ENCODE measurements at regions not wholly inside any gene's neighbourhood (a gene's known extent, or its start where the extent isn't known, plus 50 kb on each side); places are given as distances from the start of the nearest gene placed in this dataset.
"Not testable (repeated sequence)": the region's sequence is repeated elsewhere in the genome, so short reads cannot be mapped to it uniquely, and the experiment has no call there.

- DNase-seq (ENCODE audit: low read depth): no peak
Observed at GRCh38 chr3:139134678-139135372, 90.1 kb upstream of the PRR23C start.

- DNase-seq (ENCODE audit: low read depth): no peak
Observed at GRCh38 chr3:139135657-139136056, 91.0 kb upstream of the PRR23C start.

DNA sequence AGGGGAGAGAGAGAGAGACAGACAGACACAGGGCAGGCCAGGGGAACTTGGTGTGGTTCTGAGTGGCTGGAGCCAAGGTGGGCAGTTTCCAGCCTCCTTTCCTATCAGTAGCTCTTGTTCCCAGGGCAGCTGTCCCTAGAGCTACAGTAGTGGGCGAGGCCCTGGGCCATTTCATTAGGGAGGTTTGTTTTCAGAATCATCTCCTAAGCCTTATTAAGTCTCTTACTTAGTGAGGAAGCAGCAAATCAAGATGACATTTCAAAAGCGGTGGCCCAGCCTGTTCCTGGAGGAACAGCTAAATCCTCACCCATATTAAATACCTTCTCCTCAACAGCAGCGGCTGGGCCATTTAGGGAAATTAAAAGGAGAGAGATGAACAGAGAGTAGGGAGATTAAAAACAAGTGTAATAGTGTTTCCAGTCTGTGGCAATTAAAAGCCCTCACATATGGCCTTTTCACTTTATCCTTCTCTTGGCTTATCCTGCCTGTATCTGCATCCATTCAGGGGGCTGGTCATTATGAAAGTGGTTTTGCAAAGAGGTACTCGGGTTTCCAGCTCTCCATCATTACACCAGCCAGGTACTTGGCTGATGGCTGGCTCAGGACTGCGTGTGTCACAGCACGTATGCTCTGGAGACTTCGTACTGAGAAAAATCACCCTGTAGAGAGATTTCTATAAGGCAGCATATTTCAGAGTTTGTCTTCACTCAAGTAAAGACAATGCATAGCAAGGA is 91.9 kb upstream of the PRR23C start:
- DNase-seq (ENCODE audit: low read depth): no peak

- no peak for DNase-seq (ENCODE audit: low read depth)
Observed at GRCh38 chr3:139140553-139140952, 95.9 kb upstream of the PRR23C start.

GRCh38 chr3:139145980-139146379 is 101.3 kb upstream of the PRR23C start:
- not testable (repeated sequence) for DNase-seq (ENCODE audit: low read depth)

GRCh38 chr3:139151530-139151929 is 106.8 kb upstream of the PRR23C start:
- no peak for DNase-seq (ENCODE audit: low read depth)

DNA sequence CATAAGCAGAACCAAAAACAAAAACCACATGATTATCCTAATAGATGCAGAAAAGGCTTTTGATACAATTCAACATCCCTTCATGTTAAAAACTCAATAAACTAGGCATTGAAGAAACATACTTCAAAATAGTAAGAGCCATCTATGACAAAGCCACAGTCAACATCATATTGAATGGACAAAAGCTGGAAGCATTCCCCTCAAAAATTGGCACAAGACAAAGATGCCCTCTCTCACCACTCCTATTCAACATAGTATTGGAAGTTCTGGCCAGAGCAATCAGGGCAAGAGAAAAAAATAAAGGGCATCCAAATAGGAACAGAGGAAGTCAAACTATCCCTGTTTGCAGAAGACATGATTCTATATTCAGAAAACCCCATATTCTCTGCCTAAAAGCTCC is 108.7 kb upstream of the PRR23C start:
- not testable (repeated sequence) for DNase-seq (ENCODE audit: low read depth)

- no peak for DNase-seq (ENCODE audit: low read depth)
Observed at GRCh38 chr3:139157161-139157932, 112.7 kb upstream of the PRR23C start.

DNA sequence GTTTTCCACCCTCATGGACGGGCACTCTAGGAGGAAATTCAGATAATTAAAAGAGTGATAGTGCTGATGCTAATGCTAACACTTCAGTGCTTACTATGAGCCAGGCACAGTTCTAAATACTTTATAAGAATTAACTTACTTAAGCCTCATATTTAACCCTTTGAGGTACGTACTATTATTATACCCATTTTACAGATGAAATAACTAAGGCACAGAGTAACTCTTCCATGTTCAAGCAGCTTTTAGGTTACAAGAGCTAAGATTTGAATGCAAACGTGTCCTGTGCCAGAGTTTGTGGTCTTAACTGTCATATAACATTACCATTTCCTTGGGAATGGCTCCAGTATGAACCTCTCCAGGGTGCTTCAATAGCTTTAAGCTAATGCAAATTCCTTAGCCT is 114.7 kb upstream of the PRR23C start:
- no peak for DNase-seq (ENCODE audit: low read depth)

GRCh38 chr3:139173372-139174108 is 128.8 kb upstream of the PRR23C start:
- no peak for DNase-seq (ENCODE audit: low read depth)

DNA sequence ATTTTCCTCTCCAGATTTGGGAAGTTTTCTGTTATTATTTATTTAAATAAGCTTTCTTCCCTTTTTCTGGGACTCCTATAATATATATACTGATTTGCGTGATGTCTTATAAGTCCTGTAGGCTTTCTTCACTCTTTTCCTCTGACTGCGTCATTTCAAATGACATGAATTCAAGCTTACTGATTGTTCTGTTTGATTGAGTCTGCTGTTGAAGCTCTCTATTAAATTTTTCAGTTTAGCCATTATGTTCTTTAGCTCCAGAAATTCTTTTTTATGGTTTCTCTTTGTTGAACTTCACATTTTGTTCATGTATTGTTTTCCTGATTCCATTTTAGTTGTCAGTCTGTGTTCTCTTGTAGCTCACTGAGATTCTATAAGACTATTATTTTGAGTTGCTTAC is 135.8 kb upstream of the PRR23C start:
- DNase-seq (ENCODE audit: low read depth): no peak

DNA sequence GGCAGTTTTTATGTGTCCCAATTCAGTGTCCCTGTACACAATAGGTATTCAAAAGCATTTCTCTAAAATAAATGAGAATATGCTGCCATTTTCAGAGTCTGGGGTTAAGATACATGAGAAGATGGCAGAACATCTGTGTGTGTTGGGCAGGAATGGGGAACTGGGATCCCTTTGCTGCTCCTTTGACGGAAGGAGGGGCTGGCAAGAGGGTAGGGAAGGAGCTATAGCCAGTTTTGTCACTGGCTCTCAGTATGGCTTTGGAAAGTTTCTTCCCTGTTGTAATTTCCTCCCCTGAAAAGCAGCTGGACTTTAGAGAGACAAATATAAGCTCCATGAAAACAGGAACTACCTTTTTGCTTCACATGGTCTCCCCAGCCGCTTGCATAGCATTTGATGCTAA is 137.5 kb upstream of the PRR23C start:
- DNase-seq (ENCODE audit: low read depth): no peak

- DNase-seq (ENCODE audit: low read depth): no peak
Observed at GRCh38 chr3:139182598-139182997, 137.9 kb upstream of the PRR23C start.

GRCh38 chr3:139185527-139185926 is 140.8 kb upstream of the PRR23C start:
- DNase-seq (ENCODE audit: low read depth): no peak

GRCh38 chr3:139187154-139187553 is 142.5 kb upstream of the PRR23C start:
- no peak for DNase-seq (ENCODE audit: low read depth)

DNA sequence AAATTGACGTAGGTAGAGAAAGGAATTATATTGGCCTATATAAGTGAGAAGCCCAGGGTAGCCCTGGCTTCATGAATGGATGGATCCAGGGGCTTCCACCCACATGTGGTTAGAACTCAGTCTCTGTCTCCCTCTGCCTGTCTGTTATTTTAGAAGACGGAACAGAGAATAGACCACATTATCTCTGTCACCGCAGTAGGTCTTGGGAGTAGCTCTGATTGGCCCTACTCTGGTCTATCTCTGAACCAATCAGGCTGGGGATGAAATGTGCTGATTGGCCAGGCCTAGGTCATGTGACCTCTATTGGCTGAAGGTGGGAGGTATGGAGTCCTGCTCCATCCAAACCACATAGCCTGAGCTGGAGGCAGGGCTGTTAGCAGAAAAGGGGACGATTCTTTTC is 143.0 kb upstream of the PRR23C start:
- DNase-seq (ENCODE audit: low read depth): no peak

- DNase-seq (ENCODE audit: low read depth): no peak
Observed at GRCh38 chr3:139189943-139190342, 145.3 kb upstream of the PRR23C start.

DNA sequence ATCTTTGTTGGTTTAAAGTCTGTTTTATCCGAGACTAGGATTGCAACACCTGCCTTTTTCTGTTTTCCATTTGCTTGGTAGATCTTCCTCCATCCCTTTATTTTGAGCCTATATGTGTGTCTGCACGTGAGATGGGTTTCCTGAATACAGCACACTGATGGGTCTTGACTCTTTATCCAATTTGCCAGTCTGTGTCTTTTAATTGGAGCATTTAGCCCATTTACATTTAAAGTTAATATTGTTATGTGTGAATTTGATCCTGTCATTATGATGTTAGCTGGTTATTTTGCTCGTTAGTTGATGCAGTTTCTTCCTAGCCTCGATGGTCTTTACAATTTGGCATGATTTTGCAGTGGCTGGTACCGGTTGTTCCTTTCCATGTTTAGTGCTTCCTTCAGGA is 149.4 kb upstream of the MRPS22 start:
- not testable (repeated sequence) for DNase-seq (ENCODE audit: low read depth)

- DNase-seq (ENCODE audit: low read depth): not testable (repeated sequence)
Observed at GRCh38 chr3:139196146-139196545, 147.7 kb upstream of the MRPS22 start.

GRCh38 chr3:139197251-139197650 is 146.6 kb upstream of the MRPS22 start:
- DNase-seq (ENCODE audit: low read depth): no peak

DNA sequence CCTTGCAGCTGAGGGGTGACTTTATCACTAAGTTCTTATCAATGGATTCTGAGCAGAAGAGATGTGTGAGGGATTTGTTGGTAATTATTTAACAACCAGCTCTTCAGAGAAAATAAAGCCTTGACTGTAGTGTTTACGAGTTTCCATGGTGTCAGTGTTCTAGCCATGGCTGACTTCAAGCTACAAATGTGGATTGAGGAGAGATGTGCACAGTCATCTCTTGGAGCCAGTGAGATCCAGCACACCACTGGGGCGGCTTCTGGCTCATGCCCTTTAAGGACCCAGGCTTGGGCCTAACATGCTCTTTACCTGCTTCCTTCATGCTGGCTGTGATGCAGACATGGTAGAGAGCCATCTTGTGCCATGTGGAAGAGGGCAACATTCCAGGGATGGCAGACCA is 145.6 kb upstream of the MRPS22 start:
- no peak for DNase-seq (ENCODE audit: low read depth)

GRCh38 chr3:139198929-139199328 is 144.9 kb upstream of the MRPS22 start:
- no peak for DNase-seq (ENCODE audit: low read depth)
